ENCODE measurements at regions not wholly inside any gene's neighbourhood (a gene's known extent, or its start where the extent isn't known, plus 50 kb on each side); places are given as distances from the start of the nearest gene placed in this dataset.

DNA sequence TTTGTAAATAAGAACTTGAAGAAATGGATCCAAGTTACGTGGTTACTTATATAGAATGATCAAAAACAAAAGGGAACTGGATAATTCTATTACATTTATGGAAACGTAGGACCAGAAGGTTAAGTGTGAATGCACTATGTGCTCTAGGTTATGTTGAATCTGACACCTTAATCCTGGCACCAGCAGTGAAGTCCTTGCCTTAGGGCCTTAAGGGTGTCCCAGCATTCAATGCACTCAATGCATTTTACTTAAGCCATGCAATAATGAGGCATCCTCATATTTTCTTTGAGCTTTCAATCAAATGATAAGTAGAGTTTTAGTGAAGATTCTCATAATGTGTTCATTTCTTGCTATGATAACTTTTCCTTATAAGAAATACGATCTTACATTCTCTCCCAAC is 178.3 kb upstream of the AGR3 start:
- Histone ChIP-seq H3K9me3 (replicated peaks; ENCODE audit: insufficient read depth, low read length) (no peaks in the 10 kb centered on the region), H3K27me3 (replicated peaks; ENCODE audit: insufficient read depth, low read length) (no peaks in the 10 kb centered on the region), H3K4me2 (ENCODE audit: low read depth, low read length) (no peak overlapping the region), H3K27ac (ENCODE audit: low read length) (no peak overlapping the region), H2AFZ (ENCODE audit: low read length) (no peak overlapping the region), H4K20me1 (ENCODE audit: insufficient read depth, low read length) (no peaks in the 10 kb centered on the region), H3K36me3 (replicated peaks; ENCODE audit: insufficient read depth, low read length) (no peaks in the 10 kb centered on the region), H3K79me2 (ENCODE audit: low read length) (no peaks in the 10 kb centered on the region), H3K4me1 (ENCODE audit: low read length) (no peaks in the 10 kb centered on the region), H3K9me2 (replicated peaks; ENCODE audit: insufficient read depth, low read length) (no peaks in the 10 kb centered on the region), H3F3A (ENCODE audit: insufficient read depth, low read length) (no peaks in the 10 kb centered on the region), H3K9ac (ENCODE audit: low read length) (no peak overlapping the region), H3K4me3 (ENCODE audit: low read length) (no peak overlapping the region)
- no peak for DNase-seq
- TF ChIP-seq, protein P1, sequence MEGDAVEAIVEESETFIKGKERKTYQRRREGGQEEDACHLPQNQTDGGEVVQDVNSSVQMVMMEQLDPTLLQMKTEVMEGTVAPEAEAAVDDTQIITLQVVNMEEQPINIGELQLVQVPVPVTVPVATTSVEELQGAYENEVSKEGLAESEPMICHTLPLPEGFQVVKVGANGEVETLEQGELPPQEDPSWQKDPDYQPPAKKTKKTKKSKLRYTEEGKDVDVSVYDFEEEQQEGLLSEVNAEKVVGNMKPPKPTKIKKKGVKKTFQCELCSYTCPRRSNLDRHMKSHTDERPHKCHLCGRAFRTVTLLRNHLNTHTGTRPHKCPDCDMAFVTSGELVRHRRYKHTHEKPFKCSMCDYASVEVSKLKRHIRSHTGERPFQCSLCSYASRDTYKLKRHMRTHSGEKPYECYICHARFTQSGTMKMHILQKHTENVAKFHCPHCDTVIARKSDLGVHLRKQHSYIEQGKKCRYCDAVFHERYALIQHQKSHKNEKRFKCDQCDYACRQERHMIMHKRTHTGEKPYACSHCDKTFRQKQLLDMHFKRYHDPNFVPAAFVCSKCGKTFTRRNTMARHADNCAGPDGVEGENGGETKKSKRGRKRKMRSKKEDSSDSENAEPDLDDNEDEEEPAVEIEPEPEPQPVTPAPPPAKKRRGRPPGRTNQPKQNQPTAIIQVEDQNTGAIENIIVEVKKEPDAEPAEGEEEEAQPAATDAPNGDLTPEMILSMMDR (IDR thresholded peaks at IDR 0.05; ENCODE audit: low read length) = no peak
- no peak for TF ChIP-seq EZH2 (optimal IDR thresholded peaks at IDR 0.05; ENCODE audit: low read depth, low read length)
- TF ChIP-seq EZH2phosphoT487 (IDR thresholded peaks at IDR 0.05; ENCODE audit: low read length) = no peak

DNA sequence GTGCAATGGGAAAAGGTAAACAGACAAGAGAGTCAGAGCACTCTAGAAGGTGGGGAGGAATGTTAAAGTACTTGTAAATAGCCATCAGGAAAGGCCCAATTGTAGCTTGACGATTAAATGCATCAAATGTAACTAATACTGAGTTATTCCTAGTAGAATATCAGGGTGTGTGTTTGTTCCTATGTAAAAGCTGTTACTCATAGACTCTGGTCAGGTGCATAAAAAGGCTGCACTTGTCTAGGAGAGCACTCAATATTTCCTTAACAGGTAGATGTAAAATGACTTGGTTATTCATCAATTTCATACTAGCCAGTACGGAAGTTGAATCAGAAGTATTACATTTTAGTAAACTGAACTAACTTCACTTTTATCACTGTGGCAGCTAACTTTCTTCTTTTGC is 179.7 kb upstream of the AGR3 start:
- Histone ChIP-seq H4K20me1 (ENCODE audit: insufficient read depth, low read length) (no peaks in the 10 kb centered on the region), H3K4me2 (ENCODE audit: low read depth, low read length) (no peak overlapping the region), H3K9ac (ENCODE audit: low read length) (no peak overlapping the region), H3K9me3 (replicated peaks; ENCODE audit: insufficient read depth, low read length) (no peaks in the 10 kb centered on the region), H3K4me1 (ENCODE audit: low read length) (no peaks in the 10 kb centered on the region), H3K79me2 (ENCODE audit: low read length) (no peaks in the 10 kb centered on the region), H3K27me3 (replicated peaks; ENCODE audit: insufficient read depth, low read length) (no peaks in the 10 kb centered on the region), H3K4me3 (ENCODE audit: low read length) (no peak overlapping the region), H2AFZ (ENCODE audit: low read length) (no peak overlapping the region), H3K9me2 (replicated peaks; ENCODE audit: insufficient read depth, low read length) (no peaks in the 10 kb centered on the region), H3K27ac (ENCODE audit: low read length) (no peak overlapping the region), H3F3A (ENCODE audit: insufficient read depth, low read length) (no peaks in the 10 kb centered on the region), H3K36me3 (replicated peaks; ENCODE audit: insufficient read depth, low read length) (no peaks in the 10 kb centered on the region)
- TF ChIP-seq, protein P1 (IDR thresholded peaks at IDR 0.05; ENCODE audit: low read length) = no peak
- TF ChIP-seq EZH2 (optimal IDR thresholded peaks at IDR 0.05; ENCODE audit: low read depth, low read length) (no peak), EZH2phosphoT487 (IDR thresholded peaks at IDR 0.05; ENCODE audit: low read length) (no peak)
- DNase-seq = no peak

DNA sequence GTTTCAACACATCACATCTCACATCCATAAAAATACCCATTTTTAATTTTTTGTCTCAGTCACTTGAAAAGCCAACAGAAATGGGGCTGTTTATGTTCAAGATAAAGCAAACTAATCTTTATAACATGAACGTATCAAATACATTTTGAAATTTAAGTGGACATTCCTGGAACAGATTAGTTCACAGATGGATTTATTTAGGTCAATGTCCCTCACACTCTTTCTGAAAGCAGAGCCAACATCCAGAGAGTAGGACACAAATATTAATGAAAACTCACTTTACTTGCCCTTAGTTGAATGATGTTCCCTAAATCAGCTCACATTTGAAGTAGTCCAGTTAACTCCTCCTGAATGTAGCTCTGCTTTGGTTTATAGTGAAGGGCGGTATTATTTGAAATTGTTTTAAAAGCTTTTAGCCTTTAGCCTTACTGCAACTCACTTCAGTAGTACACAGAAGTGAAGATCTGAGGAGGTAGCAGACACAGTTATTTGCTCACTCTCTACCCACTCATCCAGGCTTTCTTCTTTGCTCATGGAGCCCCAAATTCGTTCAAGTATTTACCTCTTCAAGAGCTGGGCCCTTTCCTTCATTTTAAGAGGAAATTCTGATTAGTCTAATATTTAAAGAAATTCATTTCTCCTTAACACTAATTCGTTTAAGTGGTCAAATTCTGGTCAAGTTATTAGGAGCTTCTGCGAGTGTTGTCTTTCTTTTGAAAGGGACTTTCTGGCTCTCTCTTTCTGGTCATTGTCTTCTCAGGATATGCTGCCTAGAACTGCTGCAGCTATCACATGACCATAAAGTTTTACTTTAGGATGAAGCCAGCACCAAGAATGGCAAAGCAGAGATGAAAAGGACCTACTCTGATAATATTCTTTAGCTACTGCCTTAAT is 180.6 kb upstream of the AGR3 start:
- Histone ChIP-seq H3K9me2 (replicated peaks; ENCODE audit: insufficient read depth, low read length) (no peaks in the 10 kb centered on the region), H4K20me1 (ENCODE audit: insufficient read depth, low read length) (no peaks in the 10 kb centered on the region), H2AFZ (ENCODE audit: low read length) (0 out of 2 replicates have a peak overlapping the region, but pooled peaks have one; percentile 35), H3K9me3 (replicated peaks; ENCODE audit: insufficient read depth, low read length) (no peaks in the 10 kb centered on the region), H3K27ac (ENCODE audit: low read length) (no peak overlapping the region), H3K9ac (ENCODE audit: low read length) (no peak overlapping the region), H3K4me1 (ENCODE audit: low read length) (no peaks in the 10 kb centered on the region), H3K27me3 (replicated peaks; ENCODE audit: insufficient read depth, low read length) (no peaks in the 10 kb centered on the region), H3F3A (ENCODE audit: insufficient read depth, low read length) (no peaks in the 10 kb centered on the region), H3K79me2 (ENCODE audit: low read length) (no peaks in the 10 kb centered on the region), H3K4me3 (ENCODE audit: low read length) (no peak overlapping the region), H3K36me3 (replicated peaks; ENCODE audit: insufficient read depth, low read length) (no peaks in the 10 kb centered on the region), H3K4me2 (ENCODE audit: low read depth, low read length) (no peak overlapping the region)
- no peak for DNase-seq
- TF ChIP-seq EZH2 (optimal IDR thresholded peaks at IDR 0.05; ENCODE audit: low read depth, low read length) (no peak), EZH2phosphoT487 (IDR thresholded peaks at IDR 0.05; ENCODE audit: low read length) (no peak)
- TF ChIP-seq, protein P1 (IDR thresholded peaks at IDR 0.05; ENCODE audit: low read length) = no peak

Data from MM.1S (cell line).